GM12878 (cell line): ENCODE measurements at regions not wholly inside any gene's neighbourhood (a gene's known extent, or its start where the extent isn't known, plus 50 kb on each side); places are given as distances from the start of the nearest gene placed in this dataset.

Source experiments
- ATAC-seq: fragments of 200-7000 bp; cut with Tn5 transposase; 3 replicates; pipeline ENCODE4 v1.9.1; 2020; ENCODE audit warnings: mild to moderate bottlenecking, moderate library complexity
- BruUV-seq: library from RNA; stranded (reverse); fragments of 400-500 nt; replicated peaks from 2 replicates; lab custom pipeline; 2021; lab: Mats Ljungman, UMichigan
- CTCF ChIA-PET: fragments of 300-600 bp; sonication (Branson Sonifier 250); formaldehyde crosslinking; extraction: SDS; loops from one replicate; lab custom pipeline; 2021; ENCODE audit warnings: inconsistent platforms; lab: Yijun Ruan, JAX
- POLR2A ChIA-PET: fragments of 350-600 bp; formaldehyde crosslinking; extraction: SDS; loops from one replicate; lab custom pipeline; 2021; ENCODE audit warnings: inconsistent platforms; lab: Charles Lee
- RAD21 ChIA-PET: fragments of 300-600 bp; sonication (Branson Sonifier 250); formaldehyde crosslinking; loops from one replicate; lab custom pipeline; 2023; ENCODE audit warnings: antibody characterized with exemption; ENCODE audit not compliant: unreplicated experiment; lab: Charles Lee
- SMC1A ChIA-PET: fragments of 300-600 bp; sonication (Branson Sonifier 250); formaldehyde crosslinking; loops from one replicate; lab custom pipeline; 2023; ENCODE audit not compliant: unreplicated experiment, uncharacterized antibody; lab: Charles Lee
- DNase-seq: peaks from one replicate; pipeline ENCODE4 v3.0.0-alpha.2; 2011; ENCODE audit warnings: low read depth, low spot score
- FAIRE-seq: peaks from 3 replicates; lab custom pipeline; 2011; peaks lifted over from hg19 to GRCh38; lab: Jason Lieb, UNC
- H2AFZ ChIP-seq: 2 replicates; pipeline ENCODE4 v1.6.0; 2011; ENCODE audit warnings: low read depth, low read length, control low read depth; ENCODE audit not compliant: control insufficient read depth
- H3K27ac ChIP-seq: 2 replicates; pipeline ENCODE4 v1.5.1; 2011; ENCODE audit warnings: control low read depth; ENCODE audit not compliant: control insufficient read depth, insufficient read depth
- H3K27me3 ChIP-seq, 2 experiments: replicated peaks in 1 of 2; 2 replicates each; pipeline versions ENCODE4 v1.6.0 to v1.6.1; 2011; ENCODE audit warnings: low read length in 1 of 2; ENCODE audit not compliant: control insufficient read depth in 2 of 2, insufficient read depth in 2 of 2
- H3K36me3 ChIP-seq, 2 experiments: 2 replicates each; pipeline ENCODE4 v1.5.1; 2011; ENCODE audit warnings: low read length in 1 of 2; ENCODE audit not compliant: control insufficient read depth in 2 of 2, insufficient read depth in 2 of 2
- H3K4me1 ChIP-seq: 2 replicates; pipeline ENCODE4 v1.6.1; 2011; ENCODE audit warnings: mild to moderate bottlenecking, low read length, moderate library complexity, mixed read lengths; ENCODE audit not compliant: control insufficient read depth, insufficient read depth
- H3K4me2 ChIP-seq: 2 replicates; pipeline ENCODE4 v1.6.0; 2011; ENCODE audit warnings: control low read depth; ENCODE audit not compliant: control insufficient read depth, insufficient read depth
- H3K4me3 ChIP-seq: fragments of 200-600 bp; sonication (generic); 2 replicates; pipeline ENCODE4 v1.5.1; 2016
- H3K79me2 ChIP-seq: 2 replicates; pipeline ENCODE4 v1.6.0; 2011; ENCODE audit warnings: low read length; ENCODE audit not compliant: control insufficient read depth, insufficient read depth
- H3K9ac ChIP-seq: 2 replicates; pipeline ENCODE4 v1.8.0; 2011; ENCODE audit warnings: low read length, control low read depth, mixed read lengths; ENCODE audit not compliant: control insufficient read depth, insufficient read depth
- H3K9me3 ChIP-seq: replicated peaks from 3 replicates; pipeline ENCODE4 v1.5.1; 2011; ENCODE audit warnings: mild to moderate bottlenecking, low read length; ENCODE audit not compliant: control insufficient read depth, insufficient read depth
- H4K20me1 ChIP-seq: 2 replicates; pipeline ENCODE4 v1.6.0; 2011; ENCODE audit not compliant: control insufficient read depth, insufficient read depth
- BMI1 ChIP-seq: fragments of 450-650 bp; IDR thresholded peaks from 2 replicates; pipeline ENCODE4 v1.6.1; 2016; ENCODE audit warnings: mild to moderate bottlenecking, moderate library complexity, borderline replicate concordance
- DPF2 ChIP-seq: fragments of 450-650 bp; IDR thresholded peaks from 2 replicates; pipeline ENCODE4 v1.6.1; 2017; ENCODE audit warnings: mild to moderate bottlenecking
- EGR1 ChIP-seq, 2 experiments: IDR thresholded peaks; 1 replicate in 1 of 2; 2 replicates in 1 of 2; pipeline ENCODE4 v1.6.1; 2011 to 2012; ENCODE audit warnings: low read depth in 2 of 2, low read length in 2 of 2, borderline replicate concordance in 1 of 2, mild to moderate bottlenecking in 1 of 2, moderate library complexity in 1 of 2
- HDAC6 ChIP-seq: fragments of 200-600 bp; sonication (generic); IDR thresholded peaks from one replicate; pipeline ENCODE4 v1.8.0; 2017; ENCODE audit warnings: antibody characterized with exemption; ENCODE audit not compliant: unreplicated experiment
- KAT2A ChIP-seq: conservative IDR thresholded peaks from 2 replicates; pipeline ENCODE4 v1.6.1; 2011; ENCODE audit warnings: low read depth, low read length; ENCODE audit not compliant: control insufficient read depth
- KLF5 ChIP-seq: fragments of 450-650 bp; IDR thresholded peaks from 2 replicates; pipeline ENCODE4 v1.6.1; 2014; ENCODE audit warnings: mild to moderate bottlenecking; ENCODE audit not compliant: partially characterized antibody
- MXI1 ChIP-seq: fragments of 150-350 bp; IDR thresholded peaks from 2 replicates; pipeline ENCODE4 v1.6.1; 2011; ENCODE audit warnings: low read depth, mild to moderate bottlenecking, inconsistent platforms, low read length, improper control_type of control experiment
- MYB ChIP-seq: fragments of 150-350 bp; IDR thresholded peaks from 2 replicates; pipeline ENCODE4 v1.6.1; 2014; ENCODE audit warnings: mild to moderate bottlenecking, low read depth, low read length, borderline replicate concordance
- NFYA ChIP-seq: IDR thresholded peaks from 2 replicates; pipeline ENCODE4 v1.6.1; 2011; ENCODE audit warnings: low read depth, mild to moderate bottlenecking, low read length, improper control_type of control experiment, borderline replicate concordance
- PAX5 ChIP-seq: IDR thresholded peaks from 2 replicates; pipeline ENCODE4 v1.6.1; 2011; ENCODE audit warnings: low read depth, low read length, borderline replicate concordance
- POLR2AphosphoS2 ChIP-seq: IDR thresholded peaks from 2 replicates; pipeline ENCODE4 v1.6.1; 2011; ENCODE audit warnings: low read depth, mild to moderate bottlenecking, low read length, improper control_type of control experiment, moderate library complexity
- RAD21 ChIP-seq: IDR thresholded peaks from 2 replicates; pipeline ENCODE4 v1.6.1; 2011; ENCODE audit warnings: mild to moderate bottlenecking, low read depth, low read length, moderate library complexity; ENCODE audit not compliant: insufficient read depth
- SIX5 ChIP-seq: IDR thresholded peaks from 2 replicates; pipeline ENCODE4 v1.6.1; 2011; ENCODE audit warnings: mild to moderate bottlenecking, low read depth, low read length, moderate library complexity; ENCODE audit not compliant: severe bottlenecking
- SUPT20H ChIP-seq: IDR thresholded peaks from 2 replicates; pipeline ENCODE4 v1.6.1; 2011; ENCODE audit warnings: low read depth, mild to moderate bottlenecking, low read length, moderate library complexity, borderline replicate concordance; ENCODE audit not compliant: control insufficient read depth
- TARDBP ChIP-seq: IDR thresholded peaks from 2 replicates; pipeline ENCODE4 v1.6.1; 2016; ENCODE audit warnings: borderline replicate concordance
- TCF7 ChIP-seq: IDR thresholded peaks from 2 replicates; pipeline ENCODE4 v1.6.1; 2014; ENCODE audit warnings: antibody characterized with exemption, borderline replicate concordance
- YBX1 ChIP-seq: fragments of 450-650 bp; IDR thresholded peaks from 2 replicates; pipeline ENCODE4 v1.6.1; 2016; ENCODE audit warnings: antibody characterized with exemption
- ZNF622 ChIP-seq: fragments of 450-650 bp; IDR thresholded peaks from 2 replicates; pipeline ENCODE4 v1.6.1; 2017; ENCODE audit warnings: mild to moderate bottlenecking, inconsistent platforms
- ZSCAN29 ChIP-seq: fragments of 450-650 bp; IDR thresholded peaks from 2 replicates; pipeline ENCODE4 v1.6.1; 2017; ENCODE audit warnings: mild to moderate bottlenecking, moderate library complexity
- WGBS: methylation state at CpG from one replicate; pipeline ENCODE4 v1.1.6; 2016; ENCODE audit warnings: low lambda C conversion rate; ENCODE audit not compliant: insufficient replicate concordance, insufficient coverage; ENCODE audit errors: missing lambda C conversion rate; 5-methylcytosine and 5-hydroxymethylcytosine counted together
- in situ Hi-C: fragments of 300-500 bp; cut with MboI; formaldehyde crosslinking; loops from 9 replicates; pipeline ENCODE4 v1.14.3; 2018; ENCODE audit warnings: mixed read lengths
- intact Hi-C: fragments of 100-400 bp; cut with micrococcal nuclease; formaldehyde crosslinking; loops from one replicate; pipeline ENCODE4 v1.14.2; 2022; ENCODE audit not compliant: unreplicated experiment
- TF ChIP-seq, protein P1 (sequence below): IDR thresholded peaks from 2 replicates; pipeline ENCODE4 v1.6.1; 2012; ENCODE audit warnings: low read depth, low read length, improper control_type of control experiment
- TF ChIP-seq, protein P2 (sequence below): fragments of 450-650 bp; IDR thresholded peaks from 2 replicates; pipeline ENCODE4 v1.6.1; 2017; ENCODE audit warnings: mild to moderate bottlenecking, moderate library complexity

DNA sequence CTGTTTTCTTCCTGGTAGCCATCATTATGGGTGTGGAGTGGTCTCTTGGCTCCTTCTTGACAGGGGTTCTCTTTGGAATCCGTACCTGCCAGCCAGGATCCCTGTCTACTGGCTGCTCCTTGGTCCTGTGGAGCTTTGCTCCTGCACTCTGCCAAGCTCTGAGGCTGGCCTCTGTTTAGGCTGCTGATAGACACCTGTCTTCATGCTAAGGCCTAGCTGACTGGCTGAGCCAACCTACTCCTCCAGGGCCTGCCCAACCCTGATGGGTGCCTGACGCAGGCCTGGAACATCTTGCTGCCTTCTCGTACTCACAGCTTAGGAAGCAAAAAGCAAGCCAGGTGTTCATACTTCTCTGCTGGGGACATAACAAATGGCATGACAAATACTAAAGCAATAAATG is 333.6 kb upstream of the ZNF32 start (continued):
- TF ChIP-seq ZSCAN29 (no peak), TARDBP (no peak), RAD21 (no peak)

DNA sequence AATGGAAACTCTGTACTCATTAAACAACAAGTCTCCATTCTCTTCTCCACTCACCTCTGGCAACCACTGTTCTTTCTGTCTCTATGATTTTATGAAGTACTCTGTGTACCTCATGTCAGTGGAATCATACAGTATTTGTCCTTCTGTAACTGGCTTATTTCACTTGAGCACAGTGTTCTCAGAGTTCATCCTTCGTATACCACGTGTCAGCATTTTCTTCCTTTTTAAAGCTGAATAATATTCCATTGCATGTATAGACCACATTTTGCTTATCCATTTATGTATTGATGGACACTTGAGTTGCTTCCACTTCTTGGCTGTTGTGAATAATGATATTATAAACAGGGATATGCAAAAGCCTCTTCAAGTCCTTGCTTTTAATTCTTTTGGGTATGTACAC is 333.0 kb upstream of the ZNF32 start:
- Histone ChIP-seq H3K9ac (no peak overlapping the region), H4K20me1 (no peaks in the 10 kb centered on the region), H3K4me2 (no peak overlapping the region), H3K4me3 (no peak overlapping the region), H3K36me3 (no peaks in the 10 kb centered on the region), H3K79me2 (no peaks in the 10 kb centered on the region), H3K4me1 (no peaks in the 10 kb centered on the region; the same call in 1 of the 2 replicates), H2AFZ (no peak overlapping the region), H3K27ac (no peak overlapping the region), H3K9me3 (no peaks in the 10 kb centered on the region; the same call in 2 of the 3 replicates), H3K27me3 (no peaks in the 10 kb centered on the region)
- ChIA-PET SMC1A (no interaction called here), RAD21 (no interaction called here), POLR2A (no interaction called here), CTCF (no interaction called here)
- in situ Hi-C loops: no loop called here
- ATAC-seq (no peak), DNase-seq (no peak), FAIRE-seq (no peak)
- WGBS: 32% methylated on average over 2 of the region's 2 CpGs
- intact Hi-C loops: no loop called here
- BruUV-seq: no TSS peak
- no peak for TF ChIP-seq MYB
- no peak for TF ChIP-seq ZNF622
- TF ChIP-seq SUPT20H: no peak
- no peak for TF ChIP-seq BMI1
- TF ChIP-seq, protein P1, sequence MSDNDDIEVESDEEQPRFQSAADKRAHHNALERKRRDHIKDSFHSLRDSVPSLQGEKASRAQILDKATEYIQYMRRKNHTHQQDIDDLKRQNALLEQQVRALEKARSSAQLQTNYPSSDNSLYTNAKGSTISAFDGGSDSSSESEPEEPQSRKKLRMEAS: no peak
- no peak for TF ChIP-seq HDAC6
- no peak for TF ChIP-seq NFYA
- TF ChIP-seq EGR1 (IDR thresholded peaks at IDR 0.05; ENCODE audit: borderline replicate concordance in 1 of 2, low read depth in 2 of 2, low read length in 2 of 2): no peak
- TF ChIP-seq KAT2A: no peak
- TF ChIP-seq DPF2: no peak
- TF ChIP-seq SIX5: no peak
- TF ChIP-seq, protein P2, sequence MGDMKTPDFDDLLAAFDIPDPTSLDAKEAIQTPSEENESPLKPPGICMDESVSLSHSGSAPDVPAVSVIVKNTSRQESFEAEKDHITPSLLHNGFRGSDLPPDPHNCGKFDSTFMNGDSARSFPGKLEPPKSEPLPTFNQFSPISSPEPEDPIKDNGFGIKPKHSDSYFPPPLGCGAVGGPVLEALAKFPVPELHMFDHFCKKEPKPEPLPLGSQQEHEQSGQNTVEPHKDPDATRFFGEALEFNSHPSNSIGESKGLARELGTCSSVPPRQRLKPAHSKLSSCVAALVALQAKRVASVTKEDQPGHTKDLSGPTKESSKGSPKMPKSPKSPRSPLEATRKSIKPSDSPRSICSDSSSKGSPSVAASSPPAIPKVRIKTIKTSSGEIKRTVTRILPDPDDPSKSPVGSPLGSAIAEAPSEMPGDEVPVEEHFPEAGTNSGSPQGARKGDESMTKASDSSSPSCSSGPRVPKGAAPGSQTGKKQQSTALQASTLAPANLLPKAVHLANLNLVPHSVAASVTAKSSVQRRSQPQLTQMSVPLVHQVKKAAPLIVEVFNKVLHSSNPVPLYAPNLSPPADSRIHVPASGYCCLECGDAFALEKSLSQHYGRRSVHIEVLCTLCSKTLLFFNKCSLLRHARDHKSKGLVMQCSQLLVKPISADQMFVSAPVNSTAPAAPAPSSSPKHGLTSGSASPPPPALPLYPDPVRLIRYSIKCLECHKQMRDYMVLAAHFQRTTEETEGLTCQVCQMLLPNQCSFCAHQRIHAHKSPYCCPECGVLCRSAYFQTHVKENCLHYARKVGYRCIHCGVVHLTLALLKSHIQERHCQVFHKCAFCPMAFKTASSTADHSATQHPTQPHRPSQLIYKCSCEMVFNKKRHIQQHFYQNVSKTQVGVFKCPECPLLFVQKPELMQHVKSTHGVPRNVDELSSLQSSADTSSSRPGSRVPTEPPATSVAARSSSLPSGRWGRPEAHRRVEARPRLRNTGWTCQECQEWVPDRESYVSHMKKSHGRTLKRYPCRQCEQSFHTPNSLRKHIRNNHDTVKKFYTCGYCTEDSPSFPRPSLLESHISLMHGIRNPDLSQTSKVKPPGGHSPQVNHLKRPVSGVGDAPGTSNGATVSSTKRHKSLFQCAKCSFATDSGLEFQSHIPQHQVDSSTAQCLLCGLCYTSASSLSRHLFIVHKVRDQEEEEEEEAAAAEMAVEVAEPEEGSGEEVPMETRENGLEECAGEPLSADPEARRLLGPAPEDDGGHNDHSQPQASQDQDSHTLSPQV: no peak
- no peak for TF ChIP-seq KLF5
- no peak for TF ChIP-seq YBX1
- no peak for TF ChIP-seq MXI1
- no peak for TF ChIP-seq POLR2AphosphoS2
- no peak for TF ChIP-seq TCF7
- no peak for TF ChIP-seq PAX5
